SK-N-SH (cell line): ENCODE measurements at regions not wholly inside any gene's neighbourhood (a gene's known extent, or its start where the extent isn't known, plus 50 kb on each side); places are given as distances from the start of the nearest gene placed in this dataset.
A peak's percentile ranks its signal among the peaks of the same experiment; 100 is the strongest.
"Not testable (repeated sequence)": the region's sequence is repeated elsewhere in the genome, so short reads cannot be mapped to it uniquely, and the experiment has no call there.

Source experiments
- CTCF ChIA-PET: fragments of 300-600, 350-600 bp; formaldehyde crosslinking; extraction: SDS; loops from one replicate; lab custom pipeline; 2021; lab: Yijun Ruan, JAX
- POLR2A ChIA-PET: fragments of 350-600 bp; sonication (Branson Sonifier 250); formaldehyde crosslinking; extraction: SDS; loops from one replicate; lab custom pipeline; 2020; ENCODE audit warnings: antibody characterized with exemption, inconsistent platforms; lab: Yijun Ruan, JAX
- DNase-seq: peaks from one replicate; pipeline ENCODE4 v3.0.0; 2012
- H2AFZ ChIP-seq: fragments of 200-600 bp; sonication (generic); 2 replicates; pipeline ENCODE4 v1.8.1; 2016; ENCODE audit warnings: antibody characterized with exemption, mild to moderate bottlenecking, low read depth
- H3F3A ChIP-seq: fragments of 200-600 bp; sonication (generic); replicated peaks from 2 replicates; pipeline ENCODE3; 2016; ENCODE audit warnings: antibody characterized with exemption, mild to moderate bottlenecking; ENCODE audit not compliant: insufficient read depth
- H3K27ac ChIP-seq, 2 experiments: fragments of 200-500 bp in 1 of 2; fragments of 200-600 bp in 1 of 2; sonication (Bioruptor generic) in 1 of 2; sonication (generic), shearing (Covaris generic) in 1 of 2; 2 replicates each; pipeline versions ENCODE4 v1.5.1 to v1.6.1; 2014 to 2016; ENCODE audit warnings: low read depth in 2 of 2, inconsistent platforms in 1 of 2, low read length in 1 of 2, mild to moderate bottlenecking in 1 of 2, mixed read lengths in 1 of 2
- H3K27me3 ChIP-seq: fragments of 200-600 bp; sonication (generic), shearing (Covaris generic); 2 replicates; pipeline ENCODE4 v1.6.1; 2016; ENCODE audit warnings: mixed run types; ENCODE audit not compliant: insufficient read depth
- H3K36me3 ChIP-seq, 2 experiments: fragments of 200-500 bp in 1 of 2; fragments of 200-600 bp in 1 of 2; sonication (Bioruptor generic) in 1 of 2; sonication (generic) in 1 of 2; replicated peaks in 1 of 2; 2 replicates each; pipeline versions ENCODE3 to v1.5.1; 2014 to 2016; ENCODE audit warnings: low read length in 1 of 2, mild to moderate bottlenecking in 1 of 2; ENCODE audit not compliant: insufficient read depth in 2 of 2, control insufficient read depth in 1 of 2
- H3K4me1 ChIP-seq, 2 experiments: fragments of 200-500 bp in 1 of 2; fragments of 200-600 bp in 1 of 2; sonication (Bioruptor generic) in 1 of 2; sonication (generic), shearing (Covaris generic) in 1 of 2; 2 replicates each; pipeline versions ENCODE4 v1.5.1 to v1.6.1; 2014 to 2016; ENCODE audit warnings: low read depth in 1 of 2, low read length in 1 of 2, mixed run types in 1 of 2; ENCODE audit not compliant: insufficient read depth in 2 of 2, control insufficient read depth in 1 of 2
- H3K4me2 ChIP-seq: fragments of 200-600 bp; sonication (generic), shearing (Covaris generic); 2 replicates; pipeline ENCODE4 v1.6.1; 2017; ENCODE audit warnings: mixed run types
- H3K4me3 ChIP-seq, 2 experiments: fragments of 200-500 bp in 1 of 2; fragments of 200-600 bp in 1 of 2; sonication (Bioruptor generic) in 1 of 2; sonication (generic), shearing (Covaris generic) in 1 of 2; 2 replicates each; pipeline versions ENCODE4 v1.5.1 to v1.8.1; 2014 to 2016; ENCODE audit warnings: low read depth in 2 of 2, inconsistent platforms in 1 of 2, low read length in 1 of 2, mild to moderate bottlenecking in 1 of 2, mixed read lengths in 1 of 2, moderate library complexity in 1 of 2
- H3K79me2 ChIP-seq: fragments of 200-600 bp; sonication (generic); 2 replicates; pipeline ENCODE4 v1.8.1; 2017; ENCODE audit warnings: mild to moderate bottlenecking; ENCODE audit not compliant: insufficient read depth
- H3K9ac ChIP-seq: fragments of 200-600 bp; sonication (generic); 2 replicates; pipeline ENCODE4 v1.6.1; 2017; ENCODE audit warnings: mixed run types
- H3K9me2 ChIP-seq: fragments of 200-600 bp; sonication (generic); 2 replicates; pipeline ENCODE4 v1.6.1; 2017; ENCODE audit warnings: mixed run types
- H3K9me3 ChIP-seq: fragments of 200-600 bp; sonication (generic); 2 replicates; pipeline ENCODE4 v1.6.1; 2017; ENCODE audit warnings: mixed run types, mild to moderate bottlenecking, moderate library complexity
- H4K20me1 ChIP-seq: fragments of 200-600 bp; sonication (generic); 2 replicates; pipeline ENCODE4 v1.6.1; 2017; ENCODE audit warnings: mild to moderate bottlenecking, mixed run types; ENCODE audit not compliant: insufficient read depth
- CTCF ChIP-seq: fragments of 200-600 bp; sonication (generic); IDR thresholded peaks from 2 replicates; pipeline ENCODE4 v1.6.1; 2017; ENCODE audit warnings: antibody characterized with exemption, mild to moderate bottlenecking, moderate library complexity
- EP300 ChIP-seq, 2 experiments: IDR thresholded peaks; 2 replicates each; pipeline versions ENCODE4 v1.4.0 to v1.6.1; 2012; ENCODE audit warnings: borderline replicate concordance in 1 of 2, low read depth in 1 of 2, low read length in 1 of 2
- EZH2phosphoT487 ChIP-seq: fragments of 200-600 bp; sonication (generic); IDR thresholded peaks from 2 replicates; pipeline ENCODE4 v1.6.1; 2017; ENCODE audit warnings: low read depth, mixed run types, mild to moderate bottlenecking, antibody characterized with exemption, moderate library complexity, borderline replicate concordance
- JUND ChIP-seq: IDR thresholded peaks from 2 replicates; pipeline ENCODE4 v1.4.0; 2012
- MEF2A ChIP-seq: IDR thresholded peaks from 2 replicates; pipeline ENCODE4 v1.4.0; 2012; ENCODE audit warnings: low read depth, borderline replicate concordance
- MXI1 ChIP-seq: IDR thresholded peaks from 2 replicates; pipeline ENCODE4 v1.6.1; 2012; ENCODE audit warnings: mild to moderate bottlenecking, low read depth, low read length, improper control_type of control experiment
- NFIC ChIP-seq: IDR thresholded peaks from 2 replicates; pipeline ENCODE4 v1.4.0; 2012; ENCODE audit warnings: borderline replicate concordance
- RAD21 ChIP-seq: IDR thresholded peaks from 2 replicates; pipeline ENCODE4 v1.6.1; 2012; ENCODE audit warnings: mild to moderate bottlenecking, low read length
- REST ChIP-seq: IDR thresholded peaks from 2 replicates; pipeline ENCODE4 v1.6.1; 2012; ENCODE audit warnings: mild to moderate bottlenecking, low read depth, low read length, moderate library complexity
- SIN3A ChIP-seq: IDR thresholded peaks from 2 replicates; pipeline ENCODE4 v1.6.1; 2012; ENCODE audit warnings: low read depth, mild to moderate bottlenecking, low read length, moderate library complexity, borderline replicate concordance
- SMC3 ChIP-seq: IDR thresholded peaks from 2 replicates; pipeline ENCODE4 v1.6.1; 2012; ENCODE audit warnings: low read depth, low read length, improper control_type of control experiment
- TCF12 ChIP-seq: IDR thresholded peaks from 2 replicates; pipeline ENCODE4 v1.4.0; 2012
- TEAD4 ChIP-seq: IDR thresholded peaks from 2 replicates; pipeline ENCODE4 v1.4.0; 2012; ENCODE audit warnings: mild to moderate bottlenecking, borderline replicate concordance; ENCODE audit not compliant: insufficient read depth
- USF2 ChIP-seq: fragments of 150-350 bp; IDR thresholded peaks from 2 replicates; pipeline ENCODE4 v1.6.1; 2017; ENCODE audit warnings: antibody characterized with exemption, low read length, low read depth, borderline replicate concordance
- WGBS: methylation state at CpG from one replicate; pipeline ENCODE4 v1.1.6; 2017; ENCODE audit warnings: low lambda C conversion rate; 5-methylcytosine and 5-hydroxymethylcytosine counted together

GRCh38 chr15:77875066-77875721 lies 202.3 kb downstream of the TBC1D2B start:
- CTCF ChIA-PET = interaction anchor here (0.6 to 4.2 kb wide), 25 partner anchors 8 to 332 kb away, joined by 3 to 37 read pairs (median 4); partner anchors contain the start of gene LINGO1

GRCh38 chr15:77874063-77874462 lies 203.4 kb downstream of the TBC1D2B start:
- Histone ChIP-seq H3K4me1 (peaks cover 4 to 16% of the 10 kb centered on the region in 2 experiments; a peak in 3 of 4 replicates), H3K27ac (no peak overlapping the region), H3K9me3 (no peaks in the 10 kb centered on the region), H2AFZ (no peak overlapping the region), H3K4me3 (no peak overlapping the region), H3F3A (no peaks in the 10 kb centered on the region), H4K20me1 (no peaks in the 10 kb centered on the region), H3K9ac (no peak overlapping the region), H3K9me2 (no peaks in the 10 kb centered on the region), H3K79me2 (no peaks in the 10 kb centered on the region), H3K4me2 (no peak overlapping the region), H3K27me3 (no peaks in the 10 kb centered on the region), H3K36me3 (no peaks in the 10 kb centered on the region)
- POLR2A ChIA-PET = no interaction called here
- no peak for TF ChIP-seq NFIC
- no peak for TF ChIP-seq RAD21
- TF ChIP-seq EP300 (IDR thresholded peaks at IDR 0.05; ENCODE audit: borderline replicate concordance in 1 of 2, low read depth in 1 of 2, low read length in 1 of 2) = no peak
- no peak for TF ChIP-seq MEF2A
- TF ChIP-seq REST = no peak
- no peak for TF ChIP-seq EZH2phosphoT487
- no peak for TF ChIP-seq CTCF
- TF ChIP-seq TEAD4 = no peak
- no peak for TF ChIP-seq JUND
- TF ChIP-seq SIN3A = no peak
- TF ChIP-seq MXI1 = no peak
- no peak for TF ChIP-seq USF2
- no peak for TF ChIP-seq TCF12
- DNase-seq = no peak
- CTCF ChIA-PET = interaction anchor here (1.1 to 4.2 kb wide), 9 partner anchors 19 to 245 kb away, joined by 3 to 37 read pairs (median 9); partner anchors contain the start of gene LINGO1
- WGBS = 52% methylated on average over 3 of the region's 4 CpGs

More at GRCh38 chr15:77875066-77875721, 202.3 kb downstream of the TBC1D2B start:
- H3K9me3 ChIP-seq, H3K27me3 ChIP-seq, H3K36me3 ChIP-seq, H3K9ac ChIP-seq, H3F3A ChIP-seq, H3K27ac ChIP-seq, H3K79me2 ChIP-seq, H4K20me1 ChIP-seq, H3K4me2 ChIP-seq, H3K9me2 ChIP-seq, H2AFZ ChIP-seq: not testable (repeated sequence)
- Histone ChIP-seq H3K4me3 (peak overlapping the region in 1 of 2 experiments; percentile 41; a peak in 1 of 4 replicates), H3K4me1 (peaks cover 0 to 16% of the 10 kb centered on the region in 2 experiments; a peak in 1 of 4 replicates)
- 37% methylated on average over 13 of the region's 13 CpGs for WGBS
- peak; percentile 88 for DNase-seq
- TF ChIP-seq RAD21 (peak; percentile 77), CTCF (peak; percentile 72), SMC3 (peak; percentile 41; the same call in 1 of the 2 replicates)
- POLR2A ChIA-PET = interaction anchor here (1.0 kb wide), 1 partner anchor 211 kb away, joined by 4 read pairs; no protein-coding TSS in a partner anchor
